ENCODE measurements at regions not wholly inside any gene's neighbourhood (a gene's known extent, or its start where the extent isn't known, plus 50 kb on each side); places are given as distances from the start of the nearest gene placed in this dataset.
"Not testable (repeated sequence)": the region's sequence is repeated elsewhere in the genome, so short reads cannot be mapped to it uniquely, and the experiment has no call there.

DNA sequence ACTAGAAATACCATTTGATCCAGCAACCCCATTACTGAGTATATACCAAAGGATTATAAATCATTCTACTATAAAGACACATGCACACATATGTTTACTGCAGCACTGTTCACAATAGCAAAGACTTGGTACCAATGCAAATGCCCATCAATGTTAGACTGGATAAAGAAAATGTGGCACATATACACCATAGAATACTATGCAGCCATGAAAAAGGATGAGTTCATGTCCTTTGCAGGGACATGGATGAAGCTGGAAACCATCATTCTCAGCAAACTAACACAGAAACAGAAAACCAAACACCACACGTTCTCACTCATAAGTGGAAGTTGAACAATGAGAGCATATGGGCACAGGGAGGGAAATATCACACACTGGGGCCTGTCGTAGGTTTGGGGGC is 106.0 kb downstream of the SPATA18 start:
- H3K27me3 ChIP-seq; H3K36me3 ChIP-seq; intact Hi-C loops (cut with DNase I); H3K4me3 ChIP-seq (replicated peaks in 1 of 3); H3K27ac ChIP-seq; DNase-seq; H3K9me3 ChIP-seq; H3K4me1 ChIP-seq: not testable (repeated sequence)
- 87% methylated on average over 2 of the region's 2 CpGs for WGBS, 2 donors

- no peak for DNase-seq
- Histone ChIP-seq H3K36me3 (no peaks in the 10 kb centered on the region), H3K27ac (no peak overlapping the region), H3K9me3 (no peaks in the 10 kb centered on the region), H3K4me3 (replicated peaks in 1 of 3) (no peak overlapping the region), H3K4me1 (no peaks in the 10 kb centered on the region), H3K27me3 (no peaks in the 10 kb centered on the region)
- intact Hi-C loops (cut with DNase I): no loop called here
- no peak for TF ChIP-seq CTCF (IDR thresholded peaks at IDR 0.05)
- 40 to 46% methylated on average over 4 of the region's 4 CpGs for WGBS, 2 donors
Observed at GRCh38 chr4:52157641-52158316, 106.7 kb downstream of the SPATA18 start.

DNA sequence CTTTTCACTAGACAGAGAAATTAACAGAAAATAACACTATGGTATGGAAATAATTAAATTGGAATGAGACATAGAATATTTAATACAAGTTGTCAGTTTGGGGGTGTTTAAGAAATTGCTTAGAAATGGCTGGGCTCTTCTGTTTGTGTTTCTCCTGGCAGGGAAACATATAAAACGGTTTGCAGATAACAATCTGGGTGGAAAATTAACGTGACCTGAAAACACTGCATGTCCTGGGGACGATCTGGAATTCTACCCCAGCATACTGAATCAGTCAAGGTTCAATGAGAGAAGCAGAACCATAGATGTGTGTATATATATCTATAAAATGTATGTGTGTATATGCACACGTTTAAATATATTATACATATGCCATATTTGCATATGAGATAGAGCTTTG is 109.8 kb downstream of the SPATA18 start:
- H3K4me3 ChIP-seq (replicated peaks in 1 of 3): no peak overlapping the region
- no peak for DNase-seq
- TF ChIP-seq POLR2A (IDR thresholded peaks at IDR 0.05): no peak
- no peak for TF ChIP-seq CTCF (IDR thresholded peaks at IDR 0.05)
- no peaks in the 10 kb centered on the region for H3K36me3 ChIP-seq
- H3K27me3 ChIP-seq: no peaks in the 10 kb centered on the region
- no peaks in the 10 kb centered on the region for H3K9me3 ChIP-seq
- WGBS, 2 donors: 68 to 70% methylated on average over 4 of the region's 4 CpGs
- H3K4me1 ChIP-seq: no peaks in the 10 kb centered on the region
- H3K27ac ChIP-seq: no peak overlapping the region
- intact Hi-C loops (cut with DNase I): no loop called here

GRCh38 chr4:52164116-52164515 is 113.0 kb downstream of the SPATA18 start:
- no peaks in the 10 kb centered on the region for H3K4me1 ChIP-seq
- intact Hi-C loops (cut with DNase I): no loop called here

DNA sequence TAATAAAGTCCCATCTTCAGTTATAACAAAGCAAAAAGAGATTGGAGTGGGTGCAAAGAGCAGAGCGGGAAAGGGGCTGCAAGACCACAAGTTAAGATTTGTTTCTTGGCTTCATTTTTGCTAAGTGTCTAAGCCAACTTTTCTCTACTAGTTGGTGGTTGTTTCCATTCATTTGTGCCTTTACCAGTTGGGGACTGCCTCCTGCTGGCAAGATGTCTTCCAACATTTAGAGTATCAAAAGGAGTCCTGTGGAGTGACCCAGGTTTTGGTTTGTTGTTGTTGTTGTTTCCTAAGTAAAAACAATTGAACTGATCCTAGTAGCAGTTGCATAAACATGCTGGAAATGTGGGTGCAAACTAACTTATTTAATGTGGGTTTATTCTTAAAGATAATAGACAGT is 121.1 kb downstream of the SPATA18 start:
- Histone ChIP-seq H3K4me3 (replicated peaks in 1 of 3) (no peak overlapping the region), H3K27me3 (no peaks in the 10 kb centered on the region), H3K9me3 (no peaks in the 10 kb centered on the region), H3K36me3 (no peaks in the 10 kb centered on the region), H3K27ac (no peak overlapping the region), H3K4me1 (no peaks in the 10 kb centered on the region)
- intact Hi-C loops (cut with DNase I): no loop called here
- no peak for TF ChIP-seq POLR2A (IDR thresholded peaks at IDR 0.05)
- TF ChIP-seq CTCF (IDR thresholded peaks at IDR 0.05): no peak
- 94 to 98% methylated on average over 1 of the region's 1 CpG for WGBS, 2 donors
- no peak for DNase-seq

More at GRCh38 chr4:52164116-52164515, 113.0 kb downstream of the SPATA18 start:
- no peak for DNase-seq
- Histone ChIP-seq H3K36me3 (no peaks in the 10 kb centered on the region), H3K27me3 (no peaks in the 10 kb centered on the region), H3K27ac (no peak overlapping the region), H3K4me3 (replicated peaks in 1 of 3) (no peak overlapping the region), H3K9me3 (no peaks in the 10 kb centered on the region)
- 46 to 54% methylated on average over 1 of the region's 1 CpG for WGBS, 2 donors
- no peak for TF ChIP-seq POLR2A (IDR thresholded peaks at IDR 0.05)
- TF ChIP-seq CTCF (IDR thresholded peaks at IDR 0.05): no peak

Data from thyroid gland (tissue), 4 donors.